GM21390 (cell line): ENCODE measurements at regions not wholly inside any gene's neighbourhood (a gene's known extent, or its start where the extent isn't known, plus 50 kb on each side); places are given as distances from the start of the nearest gene placed in this dataset.
A peak's percentile ranks its signal among the peaks of the same experiment; 100 is the strongest.

ENCODE experiments used
- ATAC-seq: cut with Tn5 transposase; IDR thresholded peaks from one replicate; pipeline ENCODE4 v1.9.1; 2021; ENCODE audit not compliant: unreplicated experiment

GRCh38 chr6:155580904-155581303, 125.3 kb upstream of the NOX3 start:
- ATAC-seq, result no peak

GRCh38 chr6:155578251-155578650, 122.6 kb upstream of the NOX3 start:
- no peak for ATAC-seq

DNA sequence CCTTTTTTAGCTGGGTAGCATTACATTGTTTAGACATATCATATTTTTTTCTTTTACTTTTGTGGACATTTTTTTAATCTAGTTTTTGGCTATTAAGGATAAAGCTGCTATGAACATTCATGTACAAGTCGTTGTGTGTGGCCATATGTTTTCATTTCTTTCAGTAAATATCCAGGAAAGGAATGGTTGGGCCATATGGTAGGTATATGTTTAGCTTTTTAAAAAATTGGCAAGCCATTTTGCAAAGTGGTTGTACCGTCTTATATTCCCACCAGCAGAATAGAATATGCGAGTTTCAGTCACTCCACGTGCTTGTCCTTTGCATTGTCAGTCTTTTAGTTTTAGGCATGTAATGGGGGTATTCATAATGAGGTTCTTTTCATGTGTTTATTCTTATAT, 106.3 kb upstream of the NOX3 start:
- ATAC-seq, result no peak

- ATAC-seq, result no peak
Measured at GRCh38 chr6:155561257-155561965, 105.8 kb upstream of the NOX3 start.

DNA sequence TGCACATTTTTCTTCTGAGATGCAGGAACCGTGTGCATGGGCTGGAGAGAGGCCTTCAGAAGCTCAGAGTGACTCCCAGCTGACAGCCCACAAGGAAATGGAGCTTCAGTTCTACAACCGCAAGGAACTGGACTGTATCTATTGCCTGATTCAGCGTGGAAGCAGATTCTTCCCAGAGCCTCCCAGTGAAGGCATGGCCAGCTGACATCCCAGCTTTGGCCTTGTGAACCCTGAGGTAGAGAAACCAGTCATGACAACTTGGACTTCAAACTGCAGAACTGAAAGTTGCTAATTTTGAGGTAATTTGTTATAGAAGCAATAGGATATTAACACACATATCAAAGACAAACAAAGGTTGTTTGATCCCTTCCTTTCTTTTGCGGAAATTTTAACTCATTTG, 94.3 kb upstream of the NOX3 start:
- ATAC-seq, result no peak

DNA sequence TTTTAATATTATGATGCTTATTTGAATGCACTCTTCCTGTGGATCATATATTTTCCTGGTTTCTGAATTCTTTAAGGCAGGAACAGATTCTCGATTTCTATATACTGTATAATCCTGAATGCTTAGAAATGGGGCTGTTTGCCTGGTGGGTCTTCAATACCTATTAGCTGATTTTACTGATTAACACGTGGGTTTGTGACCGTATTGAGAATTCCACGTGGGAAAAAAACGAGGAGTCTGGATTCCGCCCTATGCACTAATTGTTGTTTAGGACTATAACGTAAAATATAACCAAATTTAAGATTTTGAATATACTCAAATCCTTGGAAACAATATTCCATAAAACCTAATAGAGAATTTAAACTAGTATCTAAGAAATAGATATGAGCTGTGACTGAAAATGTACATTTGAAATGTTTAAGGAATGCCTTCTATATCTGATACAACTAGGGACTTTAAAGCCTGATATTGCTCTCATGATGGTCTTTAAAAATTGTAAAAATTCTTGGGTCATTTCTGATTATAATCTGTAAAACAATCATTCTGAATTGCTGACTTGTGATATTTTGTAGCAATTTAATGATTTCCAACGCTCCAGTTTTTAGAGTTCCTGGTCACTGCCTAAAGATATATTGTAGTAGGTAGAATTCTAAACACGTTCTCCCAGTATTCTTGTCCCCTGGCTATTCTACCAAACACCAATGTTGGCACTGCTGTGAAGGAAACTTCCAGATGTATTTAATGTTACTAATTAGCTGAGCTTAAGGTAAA, 93.6 kb upstream of the NOX3 start:
- no peak for ATAC-seq

- ATAC-seq, result no peak
Measured at GRCh38 chr6:155548576-155548975, 92.9 kb upstream of the NOX3 start.

DNA sequence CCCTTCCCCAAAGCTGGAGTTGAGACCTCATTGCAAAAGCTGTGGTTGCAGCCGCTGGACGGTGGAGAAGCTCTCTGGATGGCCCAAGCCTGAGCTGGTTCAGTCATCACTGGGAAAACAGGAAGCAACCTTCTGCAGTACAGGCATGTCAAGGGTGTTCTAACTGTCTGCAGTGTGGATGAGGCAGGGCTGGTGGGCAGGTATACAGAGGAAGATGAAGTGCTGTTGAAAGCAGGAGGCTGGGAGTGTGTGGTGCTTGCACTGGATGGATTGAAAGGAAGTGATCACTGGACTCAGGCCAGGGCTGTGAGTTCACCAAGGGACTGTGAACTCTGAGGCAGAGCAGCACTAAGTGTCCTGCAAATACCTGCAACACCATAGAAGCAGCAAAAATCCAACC, 89.0 kb upstream of the NOX3 start:
- no peak for ATAC-seq

DNA sequence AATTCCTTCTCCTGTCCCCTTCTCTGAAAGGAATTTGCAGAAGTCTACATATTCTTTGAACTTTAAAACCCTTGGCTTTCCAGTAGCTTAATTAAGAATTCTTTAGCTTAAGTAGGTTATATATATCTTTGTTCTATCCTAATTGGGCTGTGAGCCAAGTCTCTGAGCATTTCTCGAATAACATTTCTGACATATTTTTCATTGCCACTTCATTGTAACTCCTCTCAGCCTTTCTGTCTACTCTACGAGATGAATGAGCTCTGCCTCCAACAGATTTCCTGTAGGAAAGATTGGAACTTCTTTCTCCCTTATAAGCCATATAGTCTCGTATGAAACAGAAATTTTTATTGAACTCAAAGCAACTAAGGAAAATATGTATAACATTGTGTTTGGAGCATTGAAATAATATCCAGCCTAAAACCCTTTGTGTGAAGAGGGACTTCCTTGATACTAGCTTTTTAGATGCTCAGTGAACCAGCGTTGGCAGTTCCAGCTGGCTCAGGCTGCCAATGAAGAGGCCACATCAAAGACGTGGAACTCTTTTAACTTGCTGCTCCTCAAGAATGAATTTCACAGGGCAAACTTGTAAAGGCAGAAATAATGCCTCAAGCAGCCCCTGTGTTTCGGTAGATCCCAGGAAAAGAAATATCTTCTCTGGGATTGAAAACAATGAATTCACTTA, 87.7 kb upstream of the NOX3 start:
- no peak for ATAC-seq

GRCh38 chr6:155542036-155542435, 86.4 kb upstream of the NOX3 start:
- ATAC-seq, result no peak

DNA sequence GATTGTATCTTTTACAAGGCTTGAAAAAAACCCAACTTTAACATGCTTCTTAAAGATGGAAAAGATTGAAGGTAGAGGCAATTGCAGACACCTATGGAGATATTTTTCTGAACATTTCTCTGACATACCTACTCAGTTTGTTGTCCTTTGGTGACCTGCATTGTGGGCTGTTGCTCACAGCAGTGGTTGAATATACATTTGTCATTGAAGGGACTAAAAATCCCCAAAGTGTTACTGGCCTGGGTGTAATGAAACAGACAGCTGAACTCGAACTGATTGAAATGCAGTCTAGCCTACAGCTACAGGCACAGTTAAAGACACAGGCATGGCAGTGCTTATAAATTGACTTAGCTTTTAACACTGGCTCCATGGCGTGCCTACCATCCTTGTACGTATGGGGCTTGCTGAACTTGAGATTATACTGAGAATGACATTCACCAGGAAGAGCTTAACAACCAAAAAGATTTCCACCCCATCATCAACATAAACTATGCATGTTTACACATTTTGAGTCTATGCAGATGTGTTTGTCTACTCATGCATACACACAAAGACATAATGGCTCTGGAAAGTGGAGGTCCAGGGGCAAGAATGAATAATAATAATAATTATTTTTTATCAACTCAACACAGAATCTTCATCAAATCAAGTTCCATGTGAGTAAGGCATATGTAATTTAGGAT, 83.2 kb upstream of the NOX3 start:
- no peak for ATAC-seq

DNA sequence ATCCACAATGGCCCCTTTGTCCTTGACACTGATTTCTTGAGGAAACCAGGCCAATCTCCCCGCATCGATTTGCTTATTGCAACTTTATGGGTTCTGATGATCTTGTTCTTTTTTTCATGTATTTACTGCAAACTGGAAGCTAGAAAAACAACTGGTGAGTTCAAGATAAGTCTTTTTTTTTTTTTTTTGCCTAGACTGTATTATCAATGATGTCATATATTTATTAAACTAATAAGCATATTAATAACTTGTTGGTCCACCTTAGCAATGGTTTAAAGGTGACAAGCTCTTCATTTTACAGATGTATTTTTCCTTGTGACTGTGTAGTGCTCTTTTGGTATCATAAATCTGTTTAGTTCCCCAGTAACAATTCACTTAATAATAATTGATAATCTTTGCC, 79.0 kb upstream of the NOX3 start:
- ATAC-seq, result no peak

GRCh38 chr6:155530219-155530834, 74.7 kb upstream of the NOX3 start:
- ATAC-seq, result peak; percentile 77

DNA sequence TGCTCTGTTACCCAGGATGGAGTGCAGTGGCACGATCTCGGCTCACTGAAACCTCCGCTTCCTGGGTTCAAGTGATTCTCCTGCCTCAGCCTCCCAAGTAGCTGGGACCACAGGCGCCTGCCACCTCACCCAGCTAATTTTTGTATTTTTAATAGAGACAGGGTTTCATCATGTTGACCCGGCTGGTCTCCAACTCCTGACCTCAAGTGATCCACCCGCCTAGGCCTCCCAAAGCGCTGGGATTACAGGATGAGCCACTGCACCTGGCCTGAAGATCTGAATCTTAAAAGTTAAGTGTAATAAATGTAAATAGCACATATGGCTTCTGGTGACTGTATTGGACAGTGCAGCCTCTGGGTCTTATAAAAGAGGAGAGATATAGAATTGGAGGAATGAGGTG, 74.2 kb upstream of the NOX3 start:
- ATAC-seq, result peak; percentile 14

GRCh38 chr6:155528982-155529453, 73.4 kb upstream of the NOX3 start:
- peak; percentile 51 for ATAC-seq

DNA sequence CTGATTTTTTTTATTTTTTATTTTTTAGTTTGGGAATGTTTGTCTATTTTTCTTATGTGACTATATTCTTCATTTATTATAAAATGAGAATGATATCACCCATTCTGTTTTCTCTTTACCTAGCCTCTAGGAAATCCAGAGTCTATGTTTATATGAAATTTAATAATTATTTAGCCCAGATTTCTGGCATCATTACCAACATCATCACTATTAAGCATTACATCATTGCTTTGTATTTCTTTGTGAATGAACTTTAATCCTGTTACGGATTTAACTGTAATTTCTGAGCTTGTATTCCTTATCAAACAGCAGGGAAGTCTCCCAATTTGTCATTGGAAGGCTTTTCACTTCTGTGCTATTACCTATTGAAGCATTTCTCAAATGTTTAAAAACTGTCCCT, 72.7 kb upstream of the NOX3 start:
- no peak for ATAC-seq

DNA sequence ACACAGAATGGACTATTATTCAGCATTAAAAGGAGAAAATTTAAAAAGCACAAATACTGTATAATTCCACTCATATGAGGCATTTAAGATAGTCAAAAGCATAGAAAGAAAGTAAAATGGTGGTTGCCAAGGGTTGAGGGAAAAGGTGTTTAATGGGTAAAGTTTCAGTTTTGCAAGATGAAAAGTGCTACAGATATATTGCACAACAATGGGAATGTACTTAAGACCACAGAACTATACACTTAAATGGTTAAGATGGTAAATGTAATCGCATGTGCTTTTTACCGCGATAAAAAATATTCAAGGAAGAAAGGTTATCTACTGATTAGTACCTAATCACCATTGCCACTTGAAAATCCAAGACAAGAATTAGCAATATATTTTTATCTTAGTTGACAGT, 71.8 kb upstream of the NOX3 start:
- no peak for ATAC-seq

GRCh38 chr6:155523821-155524651, 68.4 kb upstream of the NOX3 start:
- no peak for ATAC-seq

DNA sequence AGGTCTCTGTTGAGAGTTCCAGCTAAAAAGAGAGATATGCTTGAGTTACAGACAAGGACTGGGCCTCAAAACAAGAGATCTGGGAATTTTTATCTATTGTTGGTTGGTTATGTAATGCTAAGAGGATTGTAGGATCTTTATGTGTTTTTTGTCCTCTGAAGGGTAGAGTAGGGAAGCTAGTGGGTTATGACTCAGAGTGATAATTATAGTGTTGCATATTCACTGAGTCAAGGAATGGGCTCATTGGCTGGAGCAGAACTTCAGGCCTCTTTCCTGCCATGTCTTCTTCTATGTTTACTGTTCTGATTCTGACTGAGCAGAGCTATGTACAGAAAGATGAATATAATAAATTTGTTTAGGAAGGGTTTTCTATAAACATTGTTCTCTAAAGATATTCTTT, 66.1 kb upstream of the NOX3 start:
- ATAC-seq, result no peak

DNA sequence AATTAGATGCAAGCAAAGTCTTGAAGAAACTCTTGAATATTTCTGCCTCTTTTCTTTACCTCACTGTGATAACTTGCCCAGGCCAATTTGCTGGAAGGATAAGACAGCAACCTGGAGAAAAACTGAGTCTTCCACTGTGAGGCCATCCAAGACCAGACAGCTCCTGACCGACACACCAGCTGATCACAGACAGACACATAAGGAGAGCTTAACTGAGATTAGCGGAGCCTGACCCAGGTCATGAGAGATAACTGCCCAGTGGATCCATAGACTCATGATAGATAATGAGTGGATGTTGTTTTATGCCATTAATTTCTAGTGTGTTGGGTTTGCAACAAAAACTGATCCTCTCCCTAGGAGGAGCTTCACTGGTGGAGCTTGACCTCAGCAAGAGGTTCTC, 64.4 kb upstream of the NOX3 start:
- no peak for ATAC-seq
